Stimulated activated CD8-positive, alpha-beta memory T cell treated with anti-CD3 and anti-CD28 coated beads, Interleukin-4, amount 100 ng/mL, for 4 hours (primary cell): ENCODE measurements at regions not wholly inside any gene's neighbourhood (a gene's known extent, or its start where the extent isn't known, plus 50 kb on each side); places are given as distances from the start of the nearest gene placed in this dataset.

Source experiments
- DNase-seq, 2 donors: peaks; one replicate each; pipeline ENCODE4 v3.0.0-alpha.2; 2020; ENCODE audit warnings: low read depth in 2 of 2, low spot score in 1 of 2

DNA sequence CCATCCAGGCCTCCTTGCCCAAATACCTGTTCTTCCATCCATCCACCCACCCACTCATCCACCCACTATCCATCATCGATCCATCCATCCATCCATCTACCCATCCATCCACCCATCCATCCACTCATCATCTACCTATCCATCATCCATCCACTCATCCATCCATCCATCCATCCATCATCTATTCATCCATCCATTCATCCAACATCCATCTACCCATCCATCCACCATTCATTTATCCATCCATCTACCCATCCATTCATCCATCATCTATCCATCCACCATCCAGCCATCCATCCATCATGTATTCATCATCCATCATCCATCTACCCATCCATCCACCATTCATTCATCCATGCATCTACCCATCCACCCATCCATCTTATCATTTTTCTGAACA lies 413.2 kb downstream of the CTTN start:
- no peak for DNase-seq

DNA sequence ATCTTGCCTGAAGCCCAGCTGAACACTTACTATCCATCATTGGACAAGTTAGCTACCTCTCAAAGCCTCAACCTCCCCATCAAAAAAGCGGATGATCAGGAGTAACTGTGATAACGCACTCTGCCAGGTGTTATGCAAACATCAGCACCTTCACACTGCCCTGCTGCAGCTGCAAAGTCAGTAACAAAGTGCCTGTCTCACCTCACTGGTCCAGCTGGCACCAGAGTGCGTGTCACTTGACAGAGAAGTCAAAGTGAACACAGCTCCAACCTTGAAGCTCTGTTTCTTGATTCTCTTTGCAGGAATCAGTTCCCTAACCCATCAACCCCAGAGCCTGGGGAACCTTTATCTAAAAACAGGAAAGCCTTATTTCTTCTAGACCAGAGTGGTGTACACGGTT lies 413.6 kb downstream of the CTTN start:
- DNase-seq = no peak

DNA sequence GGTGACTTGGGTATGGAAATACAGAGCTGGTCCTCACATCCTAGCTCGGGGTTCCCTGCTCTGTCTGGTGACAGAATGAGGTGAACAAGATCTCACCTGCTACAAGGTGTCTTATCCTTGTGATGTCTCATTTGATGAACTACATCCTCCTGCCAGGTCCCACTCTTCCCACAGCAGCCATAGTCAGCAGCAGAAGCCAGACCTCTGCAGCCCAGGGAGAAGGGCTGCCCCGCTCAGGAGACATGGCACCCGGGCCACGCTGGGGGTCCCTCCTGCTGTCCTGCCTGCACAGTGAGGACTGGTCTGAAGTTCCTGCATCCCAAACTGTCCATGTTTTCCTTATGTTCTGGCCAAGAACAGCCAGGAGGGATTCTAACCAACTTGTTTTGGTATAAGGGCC lies 414.1 kb downstream of the CTTN start:
- no peak for DNase-seq

DNA sequence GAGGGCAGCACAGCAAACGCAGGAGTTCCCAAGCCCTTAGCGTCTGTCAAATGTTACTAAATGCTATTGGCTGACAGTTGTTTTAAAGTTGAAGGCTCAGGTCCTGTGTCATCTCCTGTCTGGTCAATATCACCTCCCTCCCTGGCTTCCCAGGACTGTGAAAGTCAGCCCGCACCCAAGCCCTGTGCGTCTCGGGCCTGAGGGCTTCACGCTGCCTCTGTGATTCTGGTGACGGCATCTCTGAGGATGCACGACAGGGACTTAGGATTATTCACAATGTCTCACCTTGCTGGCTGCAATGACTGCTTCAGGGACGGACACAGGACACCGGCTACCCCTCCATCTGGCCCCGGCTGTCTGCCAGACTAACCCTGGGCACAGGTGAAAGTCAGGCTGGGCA lies 415.3 kb downstream of the CTTN start:
- DNase-seq = no peak

DNA sequence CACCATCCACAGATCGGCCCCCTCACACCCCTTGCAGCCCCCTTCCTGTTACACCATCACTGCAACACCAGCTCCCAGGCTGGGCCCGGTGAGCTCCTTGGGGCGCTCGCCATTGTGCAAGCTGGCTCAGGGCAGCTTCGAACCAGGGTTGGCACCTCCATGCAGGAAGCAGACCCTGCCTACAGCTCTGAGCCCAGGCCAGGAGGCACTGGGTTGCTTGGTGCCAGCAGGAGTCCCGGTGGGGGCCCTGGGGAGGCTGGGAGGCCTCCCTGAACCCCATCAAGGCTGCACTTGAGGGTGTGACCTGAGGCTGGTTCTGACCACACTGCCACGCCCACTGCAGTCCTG lies 417.1 kb downstream of the CTTN start:
- no peak for DNase-seq

DNA sequence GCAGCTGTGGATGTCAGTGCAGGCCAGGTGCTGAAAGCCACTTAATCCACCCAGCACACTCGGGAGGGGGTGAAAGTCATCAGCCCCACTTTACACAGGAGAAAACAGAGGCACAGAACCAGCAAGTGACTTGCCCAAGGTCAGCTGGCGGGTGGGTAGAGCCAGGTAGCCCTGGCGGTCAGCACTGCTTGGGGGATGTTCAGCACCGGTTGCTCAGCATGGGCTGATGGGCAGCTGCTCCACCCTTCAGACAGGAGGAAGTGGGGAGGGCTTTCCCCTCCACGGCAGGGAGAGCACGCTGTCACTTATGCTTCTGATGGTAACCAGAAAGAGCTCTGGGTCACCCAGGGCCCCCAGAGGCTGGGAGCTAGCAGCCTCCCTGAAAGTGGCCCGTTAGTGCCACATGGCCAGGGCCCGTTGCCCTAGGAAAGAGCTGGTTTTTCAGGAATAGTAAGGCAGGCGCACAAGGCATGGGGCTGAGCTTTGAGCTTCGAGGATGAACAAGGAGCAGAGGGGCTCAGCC lies 417.9 kb downstream of the CTTN start:
- DNase-seq = no peak

DNA sequence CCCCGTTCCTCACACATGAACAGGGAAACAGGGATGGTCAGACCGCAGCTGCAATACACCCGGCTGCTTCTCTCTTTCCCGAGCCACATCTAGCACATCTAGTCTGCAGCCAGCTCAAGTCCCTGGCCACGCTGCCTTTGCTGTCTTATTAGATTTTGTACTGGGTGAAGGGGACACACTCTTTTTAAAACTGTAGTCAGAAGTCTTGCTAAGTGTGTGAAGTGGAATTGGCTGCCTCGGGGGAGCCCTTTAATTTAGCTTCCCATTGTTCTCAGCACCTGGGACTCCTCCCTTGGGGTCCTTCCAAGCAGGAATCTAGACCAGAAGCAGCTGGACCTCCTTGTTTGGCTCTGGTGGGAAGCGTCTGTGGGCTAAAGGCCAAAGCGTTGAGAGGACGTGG lies 420.0 kb downstream of the CTTN start:
- DNase-seq = no peak

DNA sequence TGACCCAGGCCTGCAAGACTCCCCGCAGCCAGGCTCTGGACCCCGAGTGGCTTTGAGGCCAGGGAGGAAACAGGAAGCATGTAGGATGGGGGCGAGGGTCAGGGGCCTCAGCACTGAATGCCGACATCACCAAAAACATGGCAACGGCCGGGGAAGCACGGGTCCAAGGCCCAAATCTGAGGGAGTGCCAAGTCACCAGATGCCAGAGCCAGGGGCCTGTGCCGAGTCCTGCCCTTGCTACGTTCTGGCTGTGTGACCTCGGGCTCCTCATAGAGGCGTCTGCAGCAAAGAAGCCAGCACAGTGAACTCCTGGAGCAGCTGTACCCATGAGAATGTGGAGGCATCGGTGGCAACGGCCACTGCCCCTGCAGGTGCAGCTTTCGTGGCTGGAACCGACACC lies 420.7 kb downstream of the CTTN start:
- no peak for DNase-seq

DNA sequence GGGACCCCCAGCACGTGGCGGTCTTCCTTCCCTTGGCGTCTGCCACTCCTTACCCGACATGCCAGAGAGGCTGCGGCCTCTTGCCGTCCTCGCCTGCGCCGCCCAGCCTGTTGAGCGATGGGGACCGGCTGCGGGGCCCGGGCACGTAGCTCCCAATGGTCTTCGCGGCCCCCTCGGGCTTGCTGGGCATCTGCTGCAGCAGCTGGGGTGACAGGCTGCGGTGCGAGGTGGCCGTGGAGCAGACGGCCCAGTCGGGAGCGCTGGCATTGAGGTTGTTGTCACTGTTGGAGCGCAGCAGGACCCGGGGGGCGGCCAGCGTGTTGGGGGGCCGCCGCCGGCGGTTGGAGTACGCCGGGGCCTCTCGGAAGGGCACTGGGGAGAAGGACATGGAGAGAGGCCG lies 422.0 kb downstream of the CTTN start:
- DNase-seq = no peak

DNA sequence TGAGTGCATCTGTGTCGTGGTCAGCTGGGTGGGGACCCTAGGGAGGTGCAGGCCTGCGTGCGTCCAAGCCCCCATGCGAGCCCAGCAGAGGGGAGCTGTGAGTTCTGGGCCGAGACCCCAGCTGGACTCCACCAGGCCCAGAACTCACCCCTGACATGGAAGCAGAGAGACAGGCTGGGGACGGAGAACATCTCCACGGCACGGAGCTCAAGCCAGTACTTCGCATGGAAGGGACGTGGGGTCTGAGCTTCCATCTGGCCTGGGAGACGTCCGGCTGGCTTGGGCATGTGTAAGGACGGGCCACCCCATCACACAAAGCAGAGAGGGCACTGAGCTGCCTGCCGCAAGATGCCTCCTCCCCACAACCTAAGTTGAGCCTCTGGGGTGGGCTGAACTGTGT lies 422.4 kb downstream of the CTTN start:
- DNase-seq = no peak

DNA sequence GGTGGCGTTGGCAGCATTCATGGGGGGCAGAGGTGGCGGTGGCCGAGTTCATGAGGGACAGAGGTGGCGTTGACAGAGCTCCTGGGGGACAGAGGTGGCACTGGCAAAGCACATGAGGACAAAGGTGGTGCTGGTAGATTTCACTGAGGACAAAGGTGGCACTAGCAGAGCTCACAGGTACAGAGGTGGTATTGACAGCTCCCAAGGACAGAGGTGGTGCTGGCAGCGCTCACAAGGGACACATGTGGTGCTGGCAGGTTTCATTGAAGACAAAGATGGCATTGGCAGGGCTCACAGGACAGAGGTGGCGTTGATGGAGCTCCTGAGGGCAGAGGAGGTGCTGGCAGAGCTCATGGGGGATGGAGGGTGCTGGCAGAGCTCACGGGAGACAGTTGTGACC lies 425.4 kb downstream of the CTTN start:
- DNase-seq = no peak

DNA sequence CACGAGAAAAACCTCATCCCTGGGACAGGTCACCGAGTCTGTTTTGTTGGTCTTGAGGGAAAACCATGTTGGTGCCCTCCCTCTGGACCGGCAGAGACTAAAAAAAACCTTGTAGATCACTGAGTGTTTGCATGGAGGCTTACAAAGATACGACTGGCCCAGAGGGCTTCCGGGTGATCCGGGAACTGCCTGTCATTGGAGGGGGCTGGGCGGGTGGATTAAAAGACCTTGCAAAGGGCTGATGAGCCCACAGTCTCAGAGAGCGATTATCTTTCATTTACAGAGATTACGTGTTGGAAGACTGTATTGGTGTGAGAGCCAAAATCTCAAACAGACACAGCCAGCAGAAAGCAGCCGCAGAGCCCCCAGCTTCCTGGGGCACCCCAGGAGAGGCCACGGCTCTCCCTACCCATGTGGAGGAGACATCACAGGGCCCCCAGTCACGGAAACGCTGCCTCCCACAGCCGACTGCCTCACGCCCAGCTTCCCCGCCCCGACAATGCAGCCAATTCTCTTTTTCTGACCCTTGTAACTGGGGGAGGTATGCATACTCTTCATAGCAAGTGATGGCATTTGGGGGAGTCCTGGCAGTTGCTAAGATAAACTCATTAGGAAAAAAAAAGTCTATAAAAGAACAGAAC lies 426.4 kb downstream of the CTTN start:
- no peak for DNase-seq

DNA sequence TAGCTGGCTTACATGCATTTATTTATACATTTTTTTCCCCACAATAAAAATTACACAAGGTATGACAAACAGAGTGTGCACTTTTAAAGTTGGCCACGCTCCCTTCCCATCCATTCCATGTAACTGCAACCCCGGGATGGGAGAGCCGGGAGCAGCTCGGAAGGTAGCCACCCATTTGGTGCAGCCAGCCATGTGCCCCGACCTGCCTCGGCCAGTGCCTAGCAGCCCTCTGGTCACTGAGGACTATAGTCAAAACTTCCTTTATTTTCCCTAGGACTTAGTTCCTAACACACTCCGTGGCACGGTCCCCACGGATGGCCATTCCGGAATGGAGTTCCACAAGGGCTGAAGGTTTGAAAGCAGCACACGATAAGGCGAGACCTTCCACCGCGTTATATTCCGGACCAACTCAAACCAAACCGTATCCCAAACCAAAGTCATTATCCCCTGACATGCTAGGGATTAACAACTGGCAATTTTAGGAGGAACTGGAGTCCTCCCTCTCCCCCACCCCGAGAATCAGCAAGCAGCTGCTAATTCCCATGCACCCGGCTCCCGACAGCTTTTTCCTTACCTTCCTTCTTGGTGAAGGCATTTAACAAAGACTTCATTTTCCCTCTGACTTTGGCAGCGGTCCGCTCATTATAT lies 426.4 kb downstream of the SHANK2 start:
- DNase-seq = no peak

DNA sequence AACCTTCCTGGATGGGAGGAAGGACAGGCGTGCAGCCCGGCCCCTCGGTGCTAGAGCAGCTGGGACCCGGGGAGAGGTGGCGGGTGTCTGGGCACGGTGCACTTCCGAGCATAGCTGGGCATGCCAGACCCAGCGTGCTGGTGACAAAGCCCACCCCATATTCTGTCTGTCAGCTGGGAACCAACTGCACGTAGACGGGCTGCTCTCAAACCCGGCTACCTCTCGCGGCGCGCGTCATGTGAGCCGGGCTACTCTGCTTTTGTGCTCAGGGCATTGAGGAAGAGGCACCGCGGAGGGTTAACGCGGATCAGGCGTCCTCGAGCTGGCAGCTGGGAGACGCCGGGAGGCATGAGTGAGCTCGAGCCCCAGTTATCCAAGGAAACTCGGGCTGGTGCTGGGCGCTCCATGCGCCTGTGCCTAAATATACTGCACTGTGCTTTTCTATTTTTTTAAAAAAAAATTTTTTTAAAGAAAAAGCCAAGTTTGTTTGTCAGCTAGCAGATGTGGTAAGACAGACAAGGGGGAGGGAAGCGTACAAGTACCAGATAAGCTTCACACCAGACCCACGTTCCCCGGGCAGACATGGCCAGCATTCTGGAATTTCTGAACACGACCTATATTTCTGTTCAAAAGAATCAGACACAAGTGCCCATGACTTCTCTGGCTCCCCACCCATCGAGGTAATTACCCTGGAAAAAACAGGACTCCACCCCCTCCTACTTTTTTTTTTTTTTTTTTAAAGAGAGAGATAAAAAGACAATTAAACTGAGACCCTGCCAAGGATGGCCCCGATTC lies 425.6 kb downstream of the SHANK2 start:
- DNase-seq = no peak

DNA sequence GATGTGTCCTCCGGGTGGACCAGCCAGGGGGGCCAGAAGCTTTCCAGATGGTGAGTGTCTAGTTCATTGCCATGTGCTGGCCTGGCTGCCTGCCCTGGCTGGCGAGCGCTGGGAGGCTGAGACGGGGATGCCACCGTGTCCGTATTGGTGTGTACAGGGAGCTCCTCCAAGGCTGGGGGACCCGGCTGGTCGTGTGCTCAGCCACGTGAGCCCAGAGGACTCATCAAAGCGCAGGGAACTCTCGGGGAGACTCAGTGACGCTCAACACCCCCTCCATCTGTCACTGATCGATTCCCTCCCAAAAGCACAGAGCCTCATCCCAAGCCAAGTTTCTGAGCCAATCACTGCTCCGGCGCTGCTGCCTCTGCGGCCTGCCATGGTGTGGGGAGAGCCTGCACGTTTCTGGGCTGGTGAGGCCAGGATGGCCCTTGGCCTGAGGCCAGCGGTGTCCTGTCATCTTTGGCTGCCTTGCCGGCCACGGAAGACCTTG lies 423.7 kb downstream of the SHANK2 start:
- no peak for DNase-seq

DNA sequence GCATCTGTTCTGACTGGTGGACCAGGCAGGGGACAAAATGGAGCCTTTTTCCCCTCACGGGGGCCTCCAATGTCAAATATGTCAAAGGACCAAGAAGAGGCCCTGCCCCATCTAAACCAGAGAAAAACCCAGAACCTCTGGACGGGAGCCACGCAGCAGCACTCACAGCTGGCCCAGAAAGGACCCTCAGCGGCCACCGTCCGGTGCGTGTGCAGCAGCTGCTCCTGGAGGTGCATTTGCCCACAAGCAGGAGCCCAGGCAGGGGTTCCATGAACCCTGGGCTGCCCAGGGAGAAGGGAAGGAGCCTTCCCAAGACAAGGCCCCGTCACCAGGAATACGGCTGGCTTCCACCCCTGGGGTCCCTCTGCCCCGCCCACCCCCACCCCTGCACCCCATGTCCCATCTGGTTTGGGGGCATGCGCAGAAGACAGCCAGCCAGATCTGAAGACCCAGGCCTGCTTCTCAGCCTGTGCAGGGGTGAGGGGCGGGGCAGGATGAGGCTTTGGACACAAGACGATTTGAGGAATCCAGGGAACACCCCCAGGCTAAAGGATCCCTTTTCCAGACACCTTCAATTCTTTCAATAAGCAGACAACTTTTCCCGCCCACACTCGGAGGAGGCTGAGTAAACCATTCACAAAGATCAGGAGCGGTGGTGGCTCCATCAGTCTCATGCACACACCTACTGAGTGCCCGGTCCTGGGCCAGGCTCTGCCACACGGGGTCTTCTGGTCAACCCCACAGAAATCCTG lies 423.1 kb downstream of the SHANK2 start:
- DNase-seq = no peak

DNA sequence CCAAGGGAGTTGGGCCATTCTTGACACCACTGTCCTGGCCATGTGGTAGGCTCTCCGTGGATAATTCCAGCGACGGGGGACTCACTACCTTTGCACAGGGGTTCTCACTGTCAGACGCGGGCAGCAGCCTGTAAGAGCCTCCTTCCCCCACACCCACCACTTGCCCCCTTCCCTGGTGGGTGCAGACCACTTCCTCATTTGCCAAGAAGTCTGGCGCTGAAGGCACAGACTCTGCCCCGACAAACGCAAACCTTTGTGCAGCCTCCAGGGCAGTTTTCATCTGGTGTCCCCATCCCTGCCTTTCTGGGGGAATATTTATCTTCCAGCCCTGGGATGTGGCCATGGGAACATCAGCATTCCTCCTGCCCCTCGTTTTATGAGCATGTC lies 422.5 kb downstream of the SHANK2 start:
- DNase-seq = no peak

DNA sequence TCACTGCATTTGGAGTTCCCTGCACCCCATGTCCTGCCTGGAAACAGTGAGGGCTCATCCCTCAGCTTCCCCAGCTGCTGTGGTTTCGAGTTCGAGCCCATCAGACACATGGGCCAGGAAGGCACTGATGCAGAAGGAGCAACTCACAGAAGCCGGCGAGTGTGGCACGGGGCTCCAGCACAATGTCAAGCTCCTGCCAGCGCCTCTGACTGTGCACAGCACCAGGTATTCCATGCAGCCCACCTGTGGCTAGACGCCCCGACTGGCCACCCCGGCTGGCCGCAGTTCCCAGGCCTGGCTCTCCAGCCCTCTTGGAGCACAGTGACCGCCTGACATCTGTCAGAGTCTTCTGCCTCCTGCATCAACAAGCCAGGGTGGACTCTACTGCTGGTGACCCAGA lies 419.4 kb downstream of the SHANK2 start:
- DNase-seq = no peak

DNA sequence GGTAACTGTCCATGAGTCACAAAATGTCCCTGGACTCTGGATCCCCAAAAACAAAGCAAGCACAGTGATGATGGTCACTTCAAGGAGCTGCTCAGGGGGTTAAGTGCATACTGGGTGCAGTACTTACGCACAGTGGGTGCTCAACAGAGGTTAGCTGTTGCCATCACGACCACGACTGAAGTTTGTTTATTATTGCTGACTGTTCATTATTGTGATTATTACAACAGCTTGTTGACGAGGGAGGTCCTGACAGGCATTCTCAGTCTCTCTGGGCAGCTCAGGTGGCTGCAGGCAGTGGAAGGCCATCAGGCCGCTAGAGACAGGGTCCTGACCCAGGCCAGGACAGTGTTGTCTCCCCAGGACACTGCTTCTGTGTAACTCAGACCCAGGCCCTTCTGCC lies 418.8 kb downstream of the SHANK2 start:
- no peak for DNase-seq

DNA sequence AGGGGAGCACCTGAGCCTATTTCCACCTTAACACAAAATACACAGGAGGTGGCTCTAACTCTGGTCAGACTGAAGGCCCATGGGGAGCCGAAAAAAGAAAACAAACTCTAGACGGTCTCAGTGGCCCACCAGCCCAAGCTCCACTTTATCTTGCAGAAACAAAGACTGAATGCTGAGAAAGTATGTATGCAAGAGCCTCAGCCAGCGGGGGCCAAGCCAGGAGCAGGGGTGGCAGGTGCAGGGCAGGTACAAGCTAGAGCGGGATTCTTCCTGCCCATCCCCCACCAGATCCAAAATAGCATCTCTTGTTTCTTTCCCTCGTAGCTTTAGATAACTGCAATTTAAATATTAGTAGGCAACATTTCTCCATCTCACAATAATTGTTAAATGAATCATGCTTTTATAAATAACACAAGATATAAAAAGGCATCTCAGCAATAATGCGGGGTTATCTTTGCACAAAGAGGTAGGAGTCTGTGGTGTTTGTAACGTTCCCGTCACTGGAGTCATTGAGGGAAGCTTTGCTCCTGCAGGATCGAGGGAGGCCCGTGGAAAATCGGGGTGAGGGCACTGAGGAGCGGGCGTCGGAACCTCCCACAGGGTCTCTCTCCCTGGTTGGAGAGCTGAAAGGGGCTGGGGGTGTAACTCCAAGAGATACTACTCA lies 418.0 kb downstream of the SHANK2 start:
- no peak for DNase-seq

DNA sequence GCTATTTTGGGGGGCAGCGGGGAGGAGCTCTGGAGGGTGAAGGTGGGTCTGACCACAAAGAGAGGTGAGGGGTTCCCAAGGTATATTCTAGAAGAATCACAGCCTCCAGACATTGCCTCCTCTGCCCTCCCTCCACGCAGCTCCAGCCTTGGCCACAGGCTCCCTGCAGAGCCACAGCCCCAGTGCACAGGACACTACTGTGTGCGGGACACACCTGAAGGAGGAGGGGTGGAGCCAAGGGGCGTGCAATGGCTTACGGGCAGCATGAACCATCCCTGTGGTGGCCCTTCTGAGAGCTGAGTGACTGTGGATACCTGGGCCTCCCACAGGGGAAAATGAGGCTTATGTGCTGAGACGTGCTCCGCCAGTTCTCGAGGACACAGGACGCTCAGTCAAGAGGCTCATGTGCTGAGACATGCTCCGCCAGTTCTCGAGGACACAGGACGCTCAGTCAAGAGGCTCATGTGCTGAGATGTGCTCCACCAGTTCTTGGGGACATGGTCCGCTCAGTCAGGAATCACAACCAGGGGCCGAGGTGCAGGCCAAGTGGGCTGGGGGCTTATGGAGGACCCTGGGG lies 417.3 kb downstream of the SHANK2 start:
- no peak for DNase-seq
